HFF-Myc (cell line): ENCODE measurements at regions not wholly inside any gene's neighbourhood (a gene's known extent, or its start where the extent isn't known, plus 50 kb on each side); places are given as distances from the start of the nearest gene placed in this dataset.

Experiments
- DNase-seq: peaks from one replicate; pipeline ENCODE4 v3.0.0-alpha.2; 2011; ENCODE audit warnings: low read depth; ENCODE audit errors: extremely low read depth
- H3K4me3 ChIP-seq: replicated peaks from 2 replicates; pipeline ENCODE4 v1.5.1; 2011; ENCODE audit warnings: low read depth, mild to moderate bottlenecking, control low read depth, low read length
- TF ChIP-seq, protein P1 (sequence below): IDR thresholded peaks from 2 replicates; pipeline ENCODE4 v1.5.1; 2012; ENCODE audit warnings: mild to moderate bottlenecking, low read depth, low read length, control low read depth; ENCODE audit errors: missing control alignments

DNA sequence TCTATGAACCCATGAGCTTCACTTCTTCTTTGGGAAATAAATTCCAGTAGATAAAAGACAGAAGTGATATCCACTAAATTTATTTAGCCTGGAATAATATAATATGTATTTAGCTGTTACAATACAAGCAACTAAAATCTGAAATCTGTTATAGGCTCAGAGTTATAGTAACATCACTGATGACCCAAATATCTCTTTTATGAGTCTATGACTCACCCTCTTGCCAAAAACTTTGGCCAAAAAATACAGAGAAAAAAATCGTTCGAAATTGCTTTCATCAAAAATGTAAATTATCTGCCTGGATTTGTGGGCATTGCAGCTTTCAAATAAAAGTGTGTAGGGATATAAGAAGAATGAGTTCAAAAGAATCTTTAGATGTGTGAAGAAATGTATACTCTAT lies 89.4 kb upstream of the DKK2 start:
- TF ChIP-seq, protein P1, sequence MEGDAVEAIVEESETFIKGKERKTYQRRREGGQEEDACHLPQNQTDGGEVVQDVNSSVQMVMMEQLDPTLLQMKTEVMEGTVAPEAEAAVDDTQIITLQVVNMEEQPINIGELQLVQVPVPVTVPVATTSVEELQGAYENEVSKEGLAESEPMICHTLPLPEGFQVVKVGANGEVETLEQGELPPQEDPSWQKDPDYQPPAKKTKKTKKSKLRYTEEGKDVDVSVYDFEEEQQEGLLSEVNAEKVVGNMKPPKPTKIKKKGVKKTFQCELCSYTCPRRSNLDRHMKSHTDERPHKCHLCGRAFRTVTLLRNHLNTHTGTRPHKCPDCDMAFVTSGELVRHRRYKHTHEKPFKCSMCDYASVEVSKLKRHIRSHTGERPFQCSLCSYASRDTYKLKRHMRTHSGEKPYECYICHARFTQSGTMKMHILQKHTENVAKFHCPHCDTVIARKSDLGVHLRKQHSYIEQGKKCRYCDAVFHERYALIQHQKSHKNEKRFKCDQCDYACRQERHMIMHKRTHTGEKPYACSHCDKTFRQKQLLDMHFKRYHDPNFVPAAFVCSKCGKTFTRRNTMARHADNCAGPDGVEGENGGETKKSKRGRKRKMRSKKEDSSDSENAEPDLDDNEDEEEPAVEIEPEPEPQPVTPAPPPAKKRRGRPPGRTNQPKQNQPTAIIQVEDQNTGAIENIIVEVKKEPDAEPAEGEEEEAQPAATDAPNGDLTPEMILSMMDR: no peak
- no peak overlapping the region for H3K4me3 ChIP-seq
- no peak for DNase-seq

DNA sequence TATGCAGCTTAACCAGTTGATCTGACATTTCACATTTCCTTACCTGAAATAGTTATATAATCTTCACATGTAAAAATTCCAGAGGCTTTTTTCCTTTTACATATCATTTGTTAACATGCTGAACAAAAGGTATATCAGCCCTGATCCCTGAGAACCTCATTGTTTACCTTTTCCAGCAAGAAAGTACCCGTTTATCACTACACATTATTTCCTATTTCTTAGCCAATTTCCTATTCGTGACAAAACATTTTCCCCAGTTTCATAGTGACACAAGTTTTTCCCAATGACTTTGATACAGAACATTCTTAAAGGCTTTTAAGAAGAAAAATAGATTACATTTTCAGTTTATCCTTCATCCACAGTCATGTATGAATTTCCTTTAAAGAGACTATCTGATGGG lies 86.6 kb upstream of the DKK2 start:
- no peak for DNase-seq
- TF ChIP-seq, protein P1: no peak

DNA sequence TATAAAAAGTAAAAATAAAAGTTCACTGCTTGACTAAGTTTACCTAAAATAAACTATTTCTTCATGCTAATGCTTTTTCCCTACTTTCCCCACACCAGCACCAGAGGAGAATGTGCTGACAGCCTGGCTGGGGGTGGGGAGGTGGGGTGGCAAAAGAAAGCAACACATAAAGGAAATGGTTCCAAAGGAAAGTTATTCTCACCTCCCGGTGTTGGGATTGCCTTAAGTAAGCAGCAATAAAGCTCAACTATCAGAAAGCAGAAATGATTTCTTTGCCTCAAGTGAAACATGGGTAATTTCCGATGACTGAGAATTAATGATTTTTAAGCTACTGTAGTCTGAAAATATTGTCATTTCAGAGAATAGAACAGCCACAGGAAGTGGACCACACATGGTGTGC lies 84.5 kb upstream of the DKK2 start:
- TF ChIP-seq, protein P1: no peak
- H3K4me3 ChIP-seq: no peak overlapping the region
- DNase-seq: no peak

More for the DNA sequence above, 86.6 kb upstream of the DKK2 start:
- H3K4me3 ChIP-seq: no peak overlapping the region

DNA sequence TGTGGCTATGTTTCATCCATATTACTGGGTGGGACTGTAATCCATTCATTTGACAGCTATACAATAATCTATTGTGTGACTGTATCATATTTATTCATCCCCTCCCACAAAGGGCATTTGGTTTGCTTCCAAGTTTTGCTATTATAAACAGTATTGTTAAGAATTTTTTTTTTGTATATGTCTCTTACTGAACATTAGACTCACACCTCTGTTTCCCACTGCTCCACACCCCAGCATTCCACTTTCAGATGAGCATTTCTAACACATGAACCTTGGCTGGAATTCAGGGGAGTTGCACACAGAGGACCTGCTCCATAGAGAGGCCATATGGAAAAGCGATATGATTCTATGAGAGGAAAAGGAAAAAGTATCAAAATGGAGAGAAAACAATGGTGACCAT lies 81.6 kb upstream of the DKK2 start:
- DNase-seq: no peak
- H3K4me3 ChIP-seq: no peak overlapping the region
- TF ChIP-seq, protein P1: no peak

DNA sequence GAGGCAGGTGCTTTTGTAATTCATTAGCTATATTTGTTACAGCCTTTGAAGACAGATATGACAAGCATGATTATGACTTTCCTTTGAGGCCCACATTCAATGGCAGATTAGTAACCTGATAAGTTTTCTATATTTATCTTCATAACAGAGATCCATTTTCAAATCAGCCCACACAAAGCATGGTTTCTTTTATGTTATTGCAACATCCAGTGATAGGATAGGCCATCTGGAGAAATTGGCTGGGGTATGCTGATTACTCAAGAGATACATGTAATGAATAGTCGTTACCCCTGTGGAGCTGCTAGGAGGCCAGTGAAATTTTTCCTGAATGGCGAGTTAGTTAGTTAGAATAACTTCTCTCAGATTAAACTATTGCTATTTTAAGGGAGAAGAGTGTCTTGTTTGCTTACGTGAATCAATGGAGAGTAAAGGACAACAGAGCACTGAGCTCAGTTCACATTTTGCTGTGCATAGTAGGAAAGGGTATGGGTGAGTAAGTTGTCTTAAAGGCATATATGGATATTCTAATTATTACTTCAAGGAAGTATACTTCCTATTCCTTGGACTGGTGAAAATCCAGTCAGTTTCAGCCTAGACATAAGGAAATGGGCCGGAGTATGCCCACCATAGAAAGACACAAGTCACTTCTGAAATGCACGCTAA lies 79.2 kb upstream of the DKK2 start:
- TF ChIP-seq, protein P1: no peak
- H3K4me3 ChIP-seq: no peak overlapping the region
- DNase-seq: no peak

DNA sequence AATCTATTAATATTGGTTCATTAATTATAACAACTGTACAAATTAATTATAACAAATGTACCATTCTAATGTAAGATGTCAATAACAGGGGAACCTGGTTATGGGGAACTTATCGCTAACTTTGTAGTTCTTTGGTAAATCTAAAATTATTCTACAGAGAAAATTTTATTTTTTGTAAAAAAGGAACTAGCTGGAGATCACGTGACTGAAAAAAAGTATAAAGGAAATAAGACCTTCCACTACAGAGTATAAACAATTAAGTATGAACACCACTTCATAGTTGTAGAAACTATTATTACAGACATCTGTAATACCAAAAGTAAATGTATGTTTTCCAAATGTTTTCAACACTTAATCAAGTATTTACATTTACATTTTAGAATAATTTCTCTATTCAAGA lies 77.9 kb upstream of the DKK2 start:
- TF ChIP-seq, protein P1: no peak
- no peak for DNase-seq
- H3K4me3 ChIP-seq: no peak overlapping the region

DNA sequence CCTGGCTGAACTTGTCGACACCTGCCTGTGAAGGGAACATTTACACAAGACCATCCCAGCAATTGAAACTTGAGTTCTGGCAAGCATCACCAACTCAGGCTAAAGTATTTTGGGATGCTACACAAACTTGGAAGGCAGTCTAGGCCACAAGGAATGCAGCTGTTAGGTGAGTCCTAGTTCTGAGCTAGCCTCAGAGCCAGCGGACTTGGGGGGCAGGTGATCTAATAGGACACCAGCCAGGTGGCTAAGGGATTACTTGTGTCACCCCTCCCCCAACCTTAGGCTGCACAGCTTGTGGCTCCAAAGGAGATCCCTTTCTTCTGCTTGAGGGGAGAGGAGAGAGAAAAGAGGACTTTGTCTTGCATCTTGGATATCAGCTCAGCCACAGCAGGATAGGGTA lies 62.3 kb upstream of the DKK2 start:
- TF ChIP-seq, protein P1: no peak
- DNase-seq: no peak

More for the DNA sequence above, 62.3 kb upstream of the DKK2 start:
- no peak overlapping the region for H3K4me3 ChIP-seq
